NCI-H774 (cell line): ENCODE measurements at regions not wholly inside any gene's neighbourhood (a gene's known extent, or its start where the extent isn't known, plus 50 kb on each side); places are given as distances from the start of the nearest gene placed in this dataset.

ENCODE experiments used
- DNase-seq: peaks from one replicate; lab custom pipeline; 2025; lab: John Stamatoyannopoulos, UW

DNA sequence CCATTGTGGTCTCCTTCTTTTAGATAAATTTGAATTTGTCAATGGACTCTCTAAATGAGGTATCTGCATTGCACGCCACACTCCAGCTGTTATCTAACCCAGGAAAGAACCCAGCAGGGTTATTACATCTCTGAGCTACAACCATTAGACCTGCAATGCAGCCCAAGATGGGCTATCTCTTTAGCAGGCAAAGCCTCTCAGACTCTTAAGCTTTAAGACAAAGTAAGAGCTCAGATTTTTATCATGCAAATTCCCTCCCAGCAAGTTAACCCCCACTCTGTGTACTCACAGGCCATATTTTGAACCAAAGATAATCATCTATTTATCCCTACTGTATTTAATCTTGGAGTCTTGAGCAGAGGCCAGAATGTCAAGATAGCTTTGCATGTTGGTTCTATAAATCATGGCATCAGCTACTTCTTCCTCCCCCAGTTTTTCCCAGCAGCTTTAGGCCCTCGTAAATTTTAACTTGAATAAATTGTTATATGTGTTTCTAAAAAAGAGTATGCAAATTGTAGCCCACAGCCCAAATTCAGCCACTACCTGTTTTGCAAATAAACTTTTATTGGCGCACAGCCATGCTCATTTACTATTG lies 273.7 kb upstream of the PKDCC start:
- no peak for DNase-seq

DNA sequence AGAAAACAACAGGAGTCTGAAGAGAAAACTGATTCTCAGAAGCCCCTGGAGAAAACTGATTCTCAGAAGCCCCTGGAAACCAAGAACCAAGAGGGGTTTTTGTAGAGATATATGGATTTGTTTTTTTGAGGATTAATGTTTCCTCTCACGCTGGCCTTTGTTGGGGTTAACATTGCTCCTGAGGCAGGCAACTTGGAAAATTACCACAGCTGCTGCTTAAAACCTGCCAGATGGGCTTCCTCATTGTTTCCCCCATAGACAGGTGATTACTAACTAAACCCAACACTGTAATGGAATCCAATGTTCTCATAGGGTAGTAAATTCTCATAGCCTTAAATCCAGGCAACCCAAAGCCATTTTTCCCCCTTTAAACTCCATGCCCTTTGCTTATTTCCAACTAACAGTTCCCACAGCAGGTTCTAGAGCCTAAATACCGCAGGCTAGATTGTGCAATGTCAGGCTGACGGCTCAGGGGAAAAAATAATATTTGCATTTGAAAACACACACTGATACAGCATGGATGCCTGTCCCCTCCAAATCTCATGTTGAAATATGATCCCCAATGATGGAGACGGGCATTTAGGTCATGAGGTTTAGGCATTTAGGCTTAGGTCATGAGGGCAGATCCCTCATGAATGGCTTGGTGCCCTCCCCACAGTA lies 272.3 kb upstream of the PKDCC start:
- DNase-seq: no peak

DNA sequence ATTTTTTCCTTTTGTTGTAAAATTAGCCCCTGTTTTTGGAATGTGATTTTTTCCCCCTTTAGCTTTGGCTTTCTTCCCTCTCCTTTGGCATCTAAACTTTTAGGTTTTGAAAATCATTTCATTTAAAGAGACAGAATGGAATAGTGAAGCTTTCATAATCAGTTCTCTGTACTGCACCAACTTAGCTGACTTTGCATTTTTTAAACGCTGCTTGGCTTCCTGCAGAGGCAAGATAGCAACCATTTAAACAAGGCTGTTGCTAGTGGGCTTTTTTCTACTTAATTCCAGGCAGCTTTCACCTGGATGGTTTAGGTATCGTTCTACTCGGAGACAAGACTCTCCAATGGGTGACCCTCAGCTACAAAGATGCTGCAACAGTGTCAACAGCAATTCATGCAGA lies 267.9 kb upstream of the PKDCC start:
- no peak for DNase-seq

DNA sequence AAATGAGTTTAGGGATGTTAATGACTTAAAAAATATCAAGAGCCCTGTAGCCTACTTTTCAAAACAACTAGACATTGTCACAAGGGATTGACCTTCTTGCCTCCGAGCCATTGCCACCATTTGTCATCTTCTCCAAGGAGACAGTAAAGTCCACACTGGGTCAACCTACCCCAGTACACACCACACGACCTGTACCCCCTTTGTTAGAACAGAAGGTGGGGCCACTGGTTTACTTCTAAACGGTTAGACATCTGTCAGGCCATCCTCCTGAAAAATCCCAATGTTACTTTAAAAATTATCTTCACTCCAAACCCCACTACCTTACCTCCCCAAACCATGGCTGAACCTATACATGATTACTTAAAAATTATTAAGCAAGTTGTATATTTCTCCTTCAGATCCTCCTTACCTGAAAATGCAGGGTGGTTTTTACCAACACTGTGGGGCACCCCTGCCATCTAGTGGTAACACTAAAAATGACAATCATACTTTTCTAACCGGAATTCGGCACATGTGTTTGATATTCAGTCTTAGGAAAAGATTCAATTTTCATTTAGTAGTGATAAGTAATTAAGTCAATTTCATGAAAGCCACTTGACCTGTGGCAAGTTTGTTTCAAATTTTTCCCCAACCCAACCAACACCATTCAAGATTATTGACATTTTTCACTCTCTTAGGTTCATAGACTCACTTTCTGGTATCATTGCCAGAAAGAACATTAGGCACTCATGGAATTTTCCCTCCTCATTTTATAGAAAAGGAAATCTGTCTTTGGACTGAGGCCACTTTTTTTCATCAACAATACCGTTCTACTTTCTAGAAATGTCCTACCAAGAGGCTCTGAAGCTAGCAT lies 265.3 kb upstream of the PKDCC start:
- no peak for DNase-seq

DNA sequence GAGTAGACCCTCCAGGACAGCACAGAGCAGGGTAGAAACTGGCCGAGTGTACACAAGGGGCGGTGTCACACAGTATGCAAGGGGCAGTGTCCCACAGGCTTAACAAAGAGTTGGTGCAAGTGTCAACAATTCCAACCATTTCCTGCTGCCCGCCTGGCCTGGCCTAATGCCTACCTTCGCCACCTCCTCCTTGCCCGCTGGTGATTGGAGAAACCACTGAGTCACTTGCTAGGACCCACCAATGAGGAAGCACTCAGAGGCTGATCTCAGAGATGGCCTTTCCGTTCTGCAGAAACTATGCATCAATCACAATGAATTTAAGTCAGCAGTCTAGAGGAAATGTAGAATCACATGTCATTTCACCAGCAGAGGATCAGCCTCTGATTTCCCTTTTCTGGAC lies 263.3 kb upstream of the PKDCC start:
- no peak for DNase-seq

DNA sequence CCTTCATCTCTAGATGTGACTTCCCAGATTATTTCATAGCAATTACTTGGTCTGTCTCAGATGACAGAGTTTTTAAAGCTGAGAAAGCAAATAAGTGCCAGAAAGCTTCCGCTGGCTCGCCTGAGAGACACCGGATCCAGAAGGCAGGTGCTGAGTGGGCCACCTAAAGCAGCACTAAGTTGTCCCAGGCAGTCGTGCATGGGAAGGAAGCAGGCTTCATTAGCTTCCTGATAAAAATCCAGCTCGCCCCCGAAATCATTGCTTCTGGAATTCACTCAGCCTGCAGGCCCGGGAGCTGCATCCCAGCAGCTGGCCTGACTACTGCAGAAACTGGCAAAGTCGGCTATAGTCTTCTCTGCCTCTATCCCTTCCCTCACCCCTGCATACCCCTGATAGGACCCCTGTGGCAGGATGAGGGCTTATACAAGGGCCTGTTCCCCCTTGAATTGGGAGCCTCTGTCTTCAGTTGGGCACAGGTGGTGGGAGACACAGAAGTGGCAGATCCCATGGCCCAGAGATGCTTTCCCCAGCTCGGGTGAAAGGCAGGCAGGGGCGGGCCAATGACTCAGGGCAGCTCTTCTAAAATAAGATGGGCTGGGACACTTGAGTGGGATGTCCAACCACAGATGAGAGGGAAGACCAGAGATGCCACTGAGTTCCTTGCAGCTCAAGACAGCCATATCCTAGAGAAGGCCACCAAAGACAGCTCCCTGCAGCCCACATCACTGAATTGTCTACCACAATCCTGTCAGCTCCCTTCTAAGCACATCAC lies 262.4 kb upstream of the PKDCC start:
- no peak for DNase-seq

DNA sequence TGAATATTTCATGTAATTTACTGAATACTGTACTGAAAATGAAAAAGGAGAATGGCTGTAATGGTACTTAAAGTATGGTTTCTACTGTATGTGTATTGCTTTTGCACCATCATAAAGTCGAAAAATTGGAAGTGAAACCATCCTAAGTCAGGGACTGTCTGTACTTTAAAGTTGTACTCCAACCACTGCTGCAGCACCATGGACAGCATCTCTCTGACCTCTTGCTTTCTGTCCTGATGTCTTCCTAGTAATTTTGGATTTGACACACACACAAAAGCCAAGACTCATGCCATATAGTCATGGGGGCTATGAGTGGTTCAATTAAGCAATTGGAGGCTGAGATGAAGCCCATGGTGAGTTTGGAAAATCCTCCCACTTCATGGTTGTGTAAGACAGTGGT lies 256.3 kb upstream of the PKDCC start:
- DNase-seq: no peak

DNA sequence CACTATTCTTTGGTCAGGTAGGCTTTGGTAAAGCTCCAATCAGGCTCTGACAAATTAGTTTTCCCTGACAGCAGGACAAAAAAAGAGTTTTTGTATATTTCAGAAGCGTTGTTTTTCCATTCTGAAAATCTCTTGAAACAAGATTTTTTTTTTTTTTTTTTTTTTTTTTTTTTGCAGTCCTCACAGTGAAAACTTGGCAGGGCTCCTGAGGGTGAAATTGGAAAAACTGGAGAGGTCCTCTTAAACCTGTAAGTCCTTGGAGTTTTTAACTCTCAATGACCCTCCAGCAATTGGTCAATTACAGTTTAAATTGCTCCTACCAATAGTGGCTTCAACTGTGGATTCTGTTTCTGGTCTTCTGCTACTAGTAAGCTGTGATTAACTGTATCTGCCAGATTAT lies 244.5 kb upstream of the PKDCC start:
- no peak for DNase-seq

DNA sequence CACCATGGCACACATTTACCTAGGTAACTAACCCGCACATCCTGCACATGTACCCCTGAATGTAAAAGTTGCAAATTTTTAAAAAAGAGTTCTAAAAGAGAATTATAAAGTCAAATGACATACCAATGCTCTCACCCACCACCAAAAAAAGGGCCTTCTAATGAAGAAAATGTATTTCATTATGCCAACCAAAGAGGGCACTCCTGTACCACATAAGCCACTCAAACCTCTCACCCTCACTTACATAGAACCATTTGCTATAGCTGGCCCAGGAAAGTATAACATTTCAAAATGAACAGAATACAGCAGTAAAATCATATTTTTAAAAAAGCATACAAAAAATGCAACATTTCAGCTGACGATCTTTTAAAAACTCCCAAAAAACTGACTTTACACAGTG lies 241.5 kb upstream of the PKDCC start:
- no peak for DNase-seq

DNA sequence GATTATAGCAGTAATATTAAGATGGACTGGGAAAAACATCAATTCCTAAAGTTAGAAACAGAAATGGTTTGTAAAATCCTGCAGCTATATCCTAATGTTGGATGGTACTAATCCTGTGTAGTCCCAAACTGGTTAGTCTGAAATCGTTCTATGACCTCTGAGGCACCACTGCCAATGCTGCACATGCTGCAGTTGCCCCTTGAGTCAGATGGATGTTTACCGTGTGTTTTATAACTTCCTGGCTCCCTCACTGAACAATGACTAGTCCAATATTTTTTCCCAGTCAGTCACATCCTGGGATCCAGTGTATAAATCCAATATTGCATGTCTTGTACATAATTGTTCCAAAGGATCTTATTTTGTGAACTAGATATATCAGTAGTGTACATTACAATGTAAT lies 226.7 kb upstream of the PKDCC start:
- no peak for DNase-seq

DNA sequence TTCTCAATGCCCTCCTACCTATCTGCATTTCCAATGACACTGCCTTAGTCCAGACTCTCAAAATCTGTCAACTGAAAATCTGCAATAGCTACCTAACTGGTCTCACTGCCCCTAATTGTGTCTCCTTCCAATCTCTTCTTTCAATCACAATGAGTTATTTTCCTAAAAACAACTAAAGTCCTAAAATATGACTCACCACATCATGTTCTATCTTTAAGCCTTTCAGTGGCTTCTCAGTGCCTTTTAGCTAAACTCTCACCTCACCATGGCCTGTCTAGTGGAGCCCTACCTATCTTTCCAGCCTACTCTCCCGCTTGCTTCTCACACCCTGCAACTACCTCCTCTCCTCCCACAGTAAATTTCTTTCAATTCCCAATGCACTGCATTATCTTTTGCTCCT lies 220.9 kb upstream of the PKDCC start:
- DNase-seq: no peak

DNA sequence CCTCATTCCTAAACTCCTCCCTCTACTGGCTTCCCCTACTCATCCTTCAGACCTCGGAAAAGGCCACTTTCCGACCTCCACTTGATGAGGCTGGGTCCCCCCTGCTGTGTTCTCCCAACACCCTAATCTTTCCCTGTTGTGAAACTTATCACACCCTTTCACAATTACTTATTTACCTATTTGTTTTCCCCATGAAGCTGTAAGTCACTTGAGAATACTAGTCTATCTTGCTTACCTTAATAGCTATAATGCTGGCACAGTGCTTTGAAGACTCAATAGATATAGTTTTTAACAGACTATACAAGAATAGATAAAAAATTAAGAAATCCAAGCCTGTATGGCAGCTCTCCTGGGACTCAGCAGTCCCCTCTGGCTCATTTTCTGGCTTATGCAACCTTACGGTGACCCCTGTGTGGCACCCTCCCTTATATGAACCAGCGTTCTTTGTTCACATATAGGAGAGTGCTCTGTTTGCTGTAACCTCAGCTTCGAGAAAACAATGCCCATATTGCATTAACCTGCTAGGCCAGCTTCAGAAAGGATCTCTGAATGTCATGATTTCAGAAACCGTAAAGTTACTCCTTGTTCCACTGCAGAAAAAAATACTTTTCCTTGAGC lies 220.4 kb upstream of the PKDCC start:
- no peak for DNase-seq

DNA sequence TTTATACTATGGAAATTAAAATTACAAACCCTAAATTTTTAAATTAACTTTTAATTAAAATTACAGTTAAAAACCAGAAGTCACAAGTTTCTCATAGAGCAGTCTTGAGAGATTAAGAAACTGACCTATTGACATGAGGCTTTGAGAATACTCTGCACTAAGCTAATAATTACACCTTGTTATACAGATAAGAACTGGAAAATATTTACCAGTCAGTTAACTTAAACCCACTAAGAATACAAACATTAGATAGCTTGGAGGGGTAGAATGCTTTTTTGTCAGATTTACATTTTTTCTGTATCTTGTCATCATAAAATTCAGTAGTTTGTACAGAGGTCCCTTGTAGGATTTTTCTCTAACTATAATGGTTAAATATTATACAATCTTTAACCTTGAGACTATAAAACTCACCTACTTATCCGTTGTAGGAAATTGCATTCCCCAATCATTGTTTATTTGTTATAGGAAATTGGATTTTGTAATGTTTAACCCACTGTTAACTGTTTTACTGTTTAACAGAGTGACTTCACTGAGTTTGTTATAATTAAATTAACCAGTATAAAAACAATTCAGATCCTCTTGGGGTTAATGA lies 219.7 kb upstream of the PKDCC start:
- DNase-seq: no peak

DNA sequence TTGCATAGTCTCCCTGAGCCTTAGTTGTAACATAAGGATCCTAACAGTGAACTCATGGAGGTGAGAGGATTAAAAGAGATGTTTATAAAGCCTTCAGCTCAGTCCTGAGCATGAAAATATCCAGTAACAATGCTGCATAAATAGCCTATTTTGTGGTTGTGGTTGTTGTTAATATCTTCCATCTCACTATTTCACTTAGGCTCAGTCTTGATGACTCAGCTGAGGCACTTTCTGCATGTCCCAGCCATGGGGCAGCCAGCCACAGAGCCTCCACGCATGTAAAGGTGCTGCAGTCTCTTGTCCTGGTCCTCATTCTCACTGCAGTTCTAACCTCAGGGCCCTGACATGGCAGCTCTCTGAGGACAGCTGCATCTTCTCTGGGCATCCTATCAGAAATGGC lies 218.8 kb upstream of the PKDCC start:
- DNase-seq: no peak

DNA sequence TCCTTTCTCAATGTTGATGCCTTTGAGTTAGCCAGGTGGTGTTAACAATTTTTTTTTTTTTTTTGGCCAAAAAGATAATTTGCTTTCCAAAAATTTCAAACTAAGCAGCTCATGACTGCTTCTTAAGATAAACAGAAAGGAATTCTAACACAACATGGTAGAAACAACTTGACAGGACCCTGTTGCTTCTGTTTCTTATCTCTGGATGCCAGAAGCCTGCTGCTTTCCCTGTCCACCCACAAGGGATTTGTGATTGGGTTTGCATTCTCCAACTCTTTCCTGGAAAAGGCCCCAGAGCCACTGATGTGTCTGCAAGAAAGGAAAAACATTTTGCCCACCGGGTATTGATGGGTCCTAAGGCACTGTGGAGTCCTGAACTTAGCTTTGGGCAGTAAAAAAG lies 217.2 kb upstream of the PKDCC start:
- no peak for DNase-seq

DNA sequence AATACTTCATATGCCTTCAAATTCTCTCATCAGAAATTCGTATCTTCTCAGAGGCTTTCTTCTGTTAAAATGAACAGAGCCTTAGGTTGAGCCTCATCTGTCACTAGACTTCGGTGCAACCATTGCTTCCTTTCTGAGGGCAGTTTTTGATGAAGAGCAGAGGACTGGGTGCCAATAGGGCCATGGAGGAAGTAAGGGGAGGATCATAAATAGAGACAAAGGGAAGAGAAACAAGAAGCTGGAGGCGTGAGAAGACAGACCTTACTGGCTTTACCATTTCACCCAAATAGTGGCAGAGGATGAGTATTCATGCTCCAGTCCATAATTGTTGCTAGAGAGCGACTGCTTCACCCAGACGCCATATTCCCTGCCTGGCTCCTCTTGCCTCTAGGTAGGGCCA lies 215.6 kb upstream of the PKDCC start:
- DNase-seq: no peak

DNA sequence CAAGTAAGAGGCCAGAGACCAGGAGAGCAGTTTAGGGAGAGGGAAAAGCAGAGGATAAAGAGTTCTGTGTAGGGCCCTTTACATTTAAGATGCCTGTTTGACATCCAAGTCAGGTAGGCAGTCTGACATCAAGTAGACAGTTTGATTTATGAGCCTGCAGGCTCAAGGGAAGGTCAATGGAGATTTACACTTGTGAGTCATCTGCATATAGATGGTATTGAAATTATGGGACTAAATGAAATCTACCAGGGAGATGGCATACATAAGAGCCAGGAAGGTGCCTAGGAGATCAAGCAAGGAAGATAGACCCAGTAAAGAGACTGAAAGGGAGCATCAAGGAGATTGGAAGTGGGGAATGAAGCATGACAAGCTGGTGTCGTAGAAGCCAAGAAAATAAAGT lies 212.4 kb upstream of the PKDCC start:
- no peak for DNase-seq

DNA sequence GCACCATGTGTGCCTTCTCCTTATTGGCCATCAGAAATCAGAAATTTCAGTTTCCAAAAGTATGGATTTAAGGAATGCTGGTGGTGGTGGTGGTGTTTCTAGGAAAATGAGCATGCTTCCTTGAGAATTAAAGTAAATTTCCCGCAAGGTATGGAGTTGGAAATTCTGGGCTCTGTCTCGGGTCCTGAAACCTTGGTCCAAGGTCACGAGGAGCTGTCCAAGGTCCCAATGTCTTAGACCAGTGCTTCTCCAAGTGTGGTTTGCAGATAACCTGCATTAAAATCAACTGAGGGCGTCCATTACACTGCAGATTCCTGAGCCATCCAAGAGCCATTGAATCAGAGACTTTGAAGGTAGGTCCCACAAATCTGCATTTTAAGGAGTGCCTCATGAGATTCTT lies 210.9 kb upstream of the PKDCC start:
- no peak for DNase-seq

DNA sequence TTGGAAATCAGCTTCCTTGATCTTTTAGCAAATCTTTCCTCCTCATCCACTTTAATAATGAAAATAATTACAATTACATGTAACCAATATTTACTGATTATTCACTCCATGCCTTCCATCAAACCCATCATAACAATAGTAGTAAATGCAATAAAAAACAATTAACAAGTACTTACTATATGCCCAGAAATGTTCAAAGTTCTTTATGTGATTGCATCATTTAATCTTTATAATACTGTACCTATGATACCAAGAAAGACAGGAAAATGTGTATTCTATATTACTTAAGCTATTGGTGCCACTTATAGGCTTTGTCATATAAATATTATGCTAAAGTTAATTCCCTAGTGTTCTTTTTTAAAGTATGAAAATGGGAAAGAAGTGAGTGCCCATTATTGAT lies 210.2 kb upstream of the PKDCC start:
- DNase-seq: no peak

DNA sequence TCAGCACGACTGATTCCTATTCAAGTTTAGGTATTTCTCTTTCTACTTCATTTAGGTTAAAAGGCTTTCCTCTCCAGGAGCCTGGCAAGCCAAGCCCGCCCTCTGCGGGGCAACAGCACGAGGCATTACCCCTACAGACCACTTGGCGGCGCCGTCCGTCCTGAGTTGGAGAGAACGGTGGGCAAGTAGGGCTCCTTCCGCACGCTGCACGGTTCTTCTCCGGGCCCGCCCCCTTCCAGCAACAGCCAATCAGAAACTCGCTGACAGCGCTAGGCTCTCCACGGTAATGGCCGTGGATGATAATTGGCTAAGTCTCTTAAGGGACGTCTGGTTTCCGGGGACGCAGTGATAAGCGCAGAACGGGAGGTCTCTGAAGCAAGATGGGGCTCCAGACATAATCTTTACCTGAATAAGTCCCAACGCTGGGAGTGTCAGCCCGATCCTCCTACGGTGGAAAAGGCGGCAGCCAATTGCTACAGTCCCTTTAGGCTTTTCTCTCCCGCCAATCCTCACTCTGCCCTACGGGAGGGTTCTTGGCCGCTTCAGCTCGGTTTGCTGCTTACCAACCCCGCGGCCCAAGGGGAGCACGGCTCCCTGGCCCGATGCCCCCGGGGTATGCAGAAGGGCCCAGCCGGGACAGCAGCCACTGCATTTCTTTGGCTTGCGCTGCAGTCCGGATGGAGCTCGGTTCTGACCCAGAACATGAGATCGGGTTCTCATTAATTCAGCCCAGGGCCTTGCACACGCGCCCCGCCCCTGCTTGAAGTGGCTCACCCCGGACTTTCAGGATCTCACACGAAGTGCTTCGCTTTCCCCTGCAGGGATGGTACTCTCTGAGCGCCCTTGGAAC lies 206.9 kb upstream of the PKDCC start:
- DNase-seq: peak; percentile 95

DNA sequence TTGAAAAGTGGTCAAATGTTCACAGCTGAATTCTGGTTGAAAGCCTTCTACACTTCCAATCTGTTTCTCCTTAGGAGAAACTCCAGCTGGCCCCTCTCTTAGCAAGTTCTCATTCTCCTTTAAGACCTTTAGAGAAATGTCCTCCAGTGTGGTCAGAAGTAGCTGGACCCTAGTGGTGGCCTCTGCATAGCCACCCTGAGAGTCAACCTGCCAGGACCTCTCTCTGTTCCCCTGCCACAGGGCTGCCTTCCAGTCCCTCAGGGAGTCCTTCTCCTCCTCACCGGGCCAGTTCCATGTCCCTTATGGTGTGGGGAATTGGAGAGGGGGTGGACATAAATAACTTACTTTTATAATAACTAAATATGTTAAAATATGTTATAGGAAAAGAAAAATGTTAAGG lies 200.9 kb upstream of the PKDCC start:
- no peak for DNase-seq
